Upper lobe of left lung (tissue), 6 donors: ENCODE measurements at regions not wholly inside any gene's neighbourhood (a gene's known extent, or its start where the extent isn't known, plus 50 kb on each side); places are given as distances from the start of the nearest gene placed in this dataset.

Experiments used
- ATAC-seq, 2 donors: fragments of 200-7000 bp; cut with Tn5 transposase; one replicate each; pipeline ENCODE4 v1.9.1; 2022; ENCODE audit warnings: mild to moderate bottlenecking in 2 of 2, moderate library complexity in 2 of 2; ENCODE audit not compliant: low FRiP score in 2 of 2
- DNase-seq, 2 donors: peaks; one replicate each; pipeline ENCODE4 v3.0.0-alpha.2; 2019 to 2020
- H3K27ac ChIP-seq, 4 donors: fragments of 200-600 bp; sonication (generic); one replicate each; pipeline ENCODE4 v1.5.1; 2016 to 2019
- H3K27me3 ChIP-seq, 4 donors: fragments of 200-600 bp; sonication (generic); one replicate each; pipeline ENCODE4 v1.5.1; 2017 to 2019
- H3K36me3 ChIP-seq, 4 donors: fragments of 200-600 bp; sonication (generic); one replicate each; pipeline ENCODE4 v1.5.1; 2016 to 2019
- H3K4me1 ChIP-seq, 4 donors: fragments of 200-600 bp; sonication (generic); one replicate each; pipeline ENCODE4 v1.5.1; 2018 to 2019
- H3K4me3 ChIP-seq, 4 donors: fragments of 200-600 bp; sonication (generic); one replicate each; pipeline ENCODE4 v1.5.1; 2017 to 2019; ENCODE audit warnings: mild to moderate bottlenecking in 2 of 4, moderate library complexity in 1 of 4
- H3K9me3 ChIP-seq, 4 donors: fragments of 200-600 bp; sonication (generic); one replicate each; pipeline ENCODE4 v1.5.1; 2018 to 2019
- CTCF ChIP-seq, 6 experiments: fragments of 450-650 bp in 4 of 6; fragments of 200-600 bp in 2 of 6; sonication (generic) in 2 of 6; IDR thresholded peaks; one replicate each; pipeline ENCODE4 v1.5.1; 2016 to 2019; ENCODE audit warnings: antibody characterized with exemption in 6 of 6
- EP300 ChIP-seq, 4 donors: sonication (generic); formaldehyde crosslinking; IDR thresholded peaks; one replicate each; pipeline ENCODE4 v1.5.1; 2017; ENCODE audit warnings: antibody characterized with exemption in 4 of 4, control low read depth in 2 of 4
- POLR2A ChIP-seq, 4 donors: fragments of 450-650 bp; IDR thresholded peaks; one replicate each; pipeline ENCODE4 v1.5.1; 2016 to 2017; ENCODE audit warnings: antibody characterized with exemption in 4 of 4, mild to moderate bottlenecking in 2 of 4
- POLR2AphosphoS5 ChIP-seq, 2 donors: sonication (generic); formaldehyde crosslinking; IDR thresholded peaks; one replicate each; pipeline ENCODE4 v1.5.1; 2017; ENCODE audit warnings: antibody characterized with exemption in 2 of 2
- WGBS, 2 donors: methylation state at CpG; one replicate each; pipeline ENCODE4 v1.1.5; 2017 to 2018; 5-methylcytosine and 5-hydroxymethylcytosine counted together
- donor health status: DM: no; HTN: no; CAD: no; lungs with moderate emphysema.
- donor health status: DM: no; HTN: yes; CAD: no; lungs with severe emphysema.

- H3K9me3 ChIP-seq, result no peaks in the 10 kb centered on the region
- H3K27me3 ChIP-seq, result no peaks in the 10 kb centered on the region
- H3K4me3 ChIP-seq, result no peak overlapping the region
- DNase-seq (no peak), ATAC-seq (no peak)
- H3K27ac ChIP-seq, result no peak overlapping the region
- no peaks in the 10 kb centered on the region for H3K4me1 ChIP-seq
- no peaks in the 10 kb centered on the region for H3K36me3 ChIP-seq
- TF ChIP-seq EP300 (IDR thresholded peaks at IDR 0.05) (no peak), POLR2AphosphoS5 (IDR thresholded peaks at IDR 0.05) (no peak), CTCF (IDR thresholded peaks at IDR 0.05) (no peak), POLR2A (IDR thresholded peaks at IDR 0.05) (no peak)
- 92 to 100% methylated on average over 2 to 3 of the region's 3 CpGs for WGBS, 2 donors
Observed at GRCh38 chr12:66058554-66058953, 72.0 kb downstream of the LLPH start.

- Histone ChIP-seq H3K27me3 (no peaks in the 10 kb centered on the region), H3K9me3 (no peaks in the 10 kb centered on the region), H3K27ac (no peak overlapping the region), H3K36me3 (no peaks in the 10 kb centered on the region), H3K4me1 (no peaks in the 10 kb centered on the region), H3K4me3 (no peak overlapping the region)
- WGBS, 2 donors, result 67 to 74% methylated on average over 2 of the region's 2 CpGs
- ATAC-seq (no peak), DNase-seq (no peak)
- TF ChIP-seq CTCF (IDR thresholded peaks at IDR 0.05) (no peak), POLR2A (IDR thresholded peaks at IDR 0.05) (no peak), EP300 (IDR thresholded peaks at IDR 0.05) (no peak)
Observed at GRCh38 chr12:66055837-66056319, 74.7 kb downstream of the LLPH start.

- no peak overlapping the region for H3K4me3 ChIP-seq
- ATAC-seq, result no peak
- H3K4me1 ChIP-seq, result no peaks in the 10 kb centered on the region
- 92 to 93% methylated on average over 1 of the region's 1 CpG for WGBS, 2 donors
- no peaks in the 10 kb centered on the region for H3K36me3 ChIP-seq
- H3K9me3 ChIP-seq, result no peaks in the 10 kb centered on the region
- DNase-seq, result no peak
- TF ChIP-seq POLR2A (IDR thresholded peaks at IDR 0.05), result no peak
- no peak for TF ChIP-seq POLR2AphosphoS5 (IDR thresholded peaks at IDR 0.05)
- TF ChIP-seq EP300 (IDR thresholded peaks at IDR 0.05), result no peak
- no peak for TF ChIP-seq CTCF (IDR thresholded peaks at IDR 0.05)
- H3K27me3 ChIP-seq, result no peaks in the 10 kb centered on the region
- H3K27ac ChIP-seq, result no peak overlapping the region
Observed at GRCh38 chr12:66052988-66053615, 77.4 kb downstream of the LLPH start.

GRCh38 chr12:66051361-66051760 lies 79.2 kb downstream of the LLPH start:
- no peak for TF ChIP-seq CTCF (IDR thresholded peaks at IDR 0.05)
- no peaks in the 10 kb centered on the region for H3K4me1 ChIP-seq
- H3K27ac ChIP-seq, result no peak overlapping the region
- H3K36me3 ChIP-seq, result no peaks in the 10 kb centered on the region
- ATAC-seq (no peak), DNase-seq (no peak)
- WGBS, 2 donors, result 83 to 85% methylated on average over 4 of the region's 4 CpGs
- H3K4me3 ChIP-seq, result no peak overlapping the region
- H3K27me3 ChIP-seq, result no peaks in the 10 kb centered on the region
- H3K9me3 ChIP-seq, result no peaks in the 10 kb centered on the region

- TF ChIP-seq CTCF (IDR thresholded peaks at IDR 0.05) (no peak), POLR2AphosphoS5 (IDR thresholded peaks at IDR 0.05) (no peak), EP300 (IDR thresholded peaks at IDR 0.05) (no peak), POLR2A (IDR thresholded peaks at IDR 0.05) (no peak)
- Histone ChIP-seq H3K27ac (no peak overlapping the region), H3K9me3 (no peaks in the 10 kb centered on the region), H3K36me3 (no peaks in the 10 kb centered on the region), H3K4me1 (no peaks in the 10 kb centered on the region), H3K27me3 (no peaks in the 10 kb centered on the region), H3K4me3 (no peak overlapping the region)
- ATAC-seq (no peak), DNase-seq (no peak)
- WGBS, 2 donors, result 68 to 79% methylated on average over 1 of the region's 1 CpG
Observed at GRCh38 chr12:66050610-66051009, 79.9 kb downstream of the LLPH start.
